Stimulated activated naive B cell treated with anti-CD40 and anti-IgM and Interleukin-4, amounts not matched to agents 10 μg/mL and 1 μg/mL and 100 μg/mL, for 72 hours (primary cell): ENCODE measurements at regions not wholly inside any gene's neighbourhood (a gene's known extent, or its start where the extent isn't known, plus 50 kb on each side); places are given as distances from the start of the nearest gene placed in this dataset.

ENCODE experiments used
- ATAC-seq, 2 donors: fragments of 150-1000 bp; cut with Tn5 transposase; replicated peaks; 2 replicates each; pipeline ENCODE4 v1.10.0; 2021; ENCODE audit warnings: moderate library complexity in 1 of 2
- DNase-seq: peaks from one replicate; pipeline ENCODE4 v3.0.0; 2021
- H3K27ac Mint-ChIP-seq: one replicate; pipeline ENCODE4 v1.8.0; 2022; ENCODE audit warnings: mild to moderate bottlenecking, mixed read lengths
- H3K27me3 Mint-ChIP-seq, 2 donors: one replicate each; pipeline ENCODE4 v1.8.0; 2022; ENCODE audit warnings: mixed read lengths in 2 of 2
- H3K36me3 Mint-ChIP-seq, 2 donors: one replicate each; pipeline ENCODE4 v1.8.0; 2022; ENCODE audit warnings: mixed read lengths in 2 of 2, mild to moderate bottlenecking in 1 of 2
- H3K4me1 Mint-ChIP-seq, 2 donors: one replicate each; pipeline ENCODE4 v1.8.0; 2022; ENCODE audit warnings: mixed read lengths in 2 of 2, mild to moderate bottlenecking in 1 of 2
- H3K4me3 Mint-ChIP-seq, 2 donors: one replicate each; pipeline ENCODE4 v1.8.0; 2022; ENCODE audit warnings: mild to moderate bottlenecking in 2 of 2, mixed read lengths in 2 of 2, moderate library complexity in 1 of 2
- H3K9me3 Mint-ChIP-seq, 2 donors: one replicate each; pipeline ENCODE4 v1.8.0; 2022; ENCODE audit warnings: mixed read lengths in 2 of 2, mild to moderate bottlenecking in 1 of 2

- DNase-seq (no peak), ATAC-seq (no peak)
- H3K36me3 Mint-ChIP-seq: no peaks in the 10 kb centered on the region
- no peaks in the 10 kb centered on the region for H3K27me3 Mint-ChIP-seq
- no peak overlapping the region for H3K27ac Mint-ChIP-seq
- H3K9me3 Mint-ChIP-seq: peaks cover 9 to 13% of the 10 kb centered on the region in 2 donors
- H3K4me1 Mint-ChIP-seq: no peaks in the 10 kb centered on the region
- no peak overlapping the region for H3K4me3 Mint-ChIP-seq
Observed at GRCh38 chr12:126681676-126682075, 1585.3 kb upstream of the TMEM132C start.

DNA sequence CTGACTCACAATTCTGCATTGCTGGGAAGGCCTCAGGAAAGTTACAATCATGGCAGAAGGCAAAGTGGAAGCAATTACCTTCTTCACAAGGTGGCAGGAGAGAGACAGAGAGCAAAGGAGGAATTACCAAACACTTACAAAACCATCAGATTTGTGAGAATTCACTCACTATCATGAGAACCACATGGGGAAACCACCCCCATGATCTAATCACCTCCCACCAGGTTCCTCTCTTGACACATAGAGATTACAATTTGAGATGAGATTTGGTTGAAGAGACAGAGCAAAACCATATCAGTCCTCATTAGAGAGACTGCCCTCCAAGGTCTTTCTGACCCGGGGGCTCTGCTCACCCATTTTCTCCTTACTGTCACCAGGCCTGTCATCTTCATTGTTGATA is 1582.3 kb upstream of the TMEM132C start:
- no peak overlapping the region for H3K27ac Mint-ChIP-seq
- H3K4me1 Mint-ChIP-seq: no peaks in the 10 kb centered on the region
- no peak overlapping the region for H3K4me3 Mint-ChIP-seq
- DNase-seq (no peak), ATAC-seq (no peak)
- peaks cover 9 to 11% of the 10 kb centered on the region in 2 donors for H3K9me3 Mint-ChIP-seq
- no peaks in the 10 kb centered on the region for H3K36me3 Mint-ChIP-seq
- H3K27me3 Mint-ChIP-seq: no peaks in the 10 kb centered on the region

GRCh38 chr12:126685636-126686035 is 1581.3 kb upstream of the TMEM132C start:
- Mint-ChIP-seq H3K4me3 (no peak overlapping the region), H3K27ac (no peak overlapping the region), H3K4me1 (no peaks in the 10 kb centered on the region), H3K27me3 (no peaks in the 10 kb centered on the region), H3K36me3 (no peaks in the 10 kb centered on the region), H3K9me3 (peaks cover 9 to 11% of the 10 kb centered on the region in 2 donors)
- ATAC-seq (no peak), DNase-seq (no peak)

DNA sequence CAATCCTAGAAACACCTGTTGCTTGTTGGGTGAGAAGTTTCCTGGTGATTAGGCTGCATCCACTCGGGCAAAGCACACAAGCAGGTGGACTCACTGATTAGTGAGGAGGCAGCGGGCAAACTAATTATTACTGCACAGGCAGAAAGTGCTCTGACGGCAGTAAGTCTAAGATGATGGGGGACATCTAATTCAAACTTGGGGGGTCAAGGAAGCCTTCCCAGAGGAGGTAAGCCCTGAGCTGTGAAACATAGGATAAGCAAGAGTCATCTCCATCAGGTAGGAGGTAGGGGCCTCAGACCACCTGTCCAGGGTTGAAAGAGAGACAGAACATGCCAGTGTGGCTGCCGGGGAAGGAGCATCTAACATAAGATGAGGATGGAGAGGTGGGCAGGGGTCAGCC is 1578.4 kb upstream of the TMEM132C start:
- H3K27me3 Mint-ChIP-seq: no peaks in the 10 kb centered on the region
- H3K36me3 Mint-ChIP-seq: no peaks in the 10 kb centered on the region
- H3K9me3 Mint-ChIP-seq: peaks cover 7 to 9% of the 10 kb centered on the region in 2 donors
- H3K4me3 Mint-ChIP-seq: no peak overlapping the region
- H3K4me1 Mint-ChIP-seq: no peaks in the 10 kb centered on the region
- no peak overlapping the region for H3K27ac Mint-ChIP-seq
- no peak for DNase-seq
- ATAC-seq: no peak

DNA sequence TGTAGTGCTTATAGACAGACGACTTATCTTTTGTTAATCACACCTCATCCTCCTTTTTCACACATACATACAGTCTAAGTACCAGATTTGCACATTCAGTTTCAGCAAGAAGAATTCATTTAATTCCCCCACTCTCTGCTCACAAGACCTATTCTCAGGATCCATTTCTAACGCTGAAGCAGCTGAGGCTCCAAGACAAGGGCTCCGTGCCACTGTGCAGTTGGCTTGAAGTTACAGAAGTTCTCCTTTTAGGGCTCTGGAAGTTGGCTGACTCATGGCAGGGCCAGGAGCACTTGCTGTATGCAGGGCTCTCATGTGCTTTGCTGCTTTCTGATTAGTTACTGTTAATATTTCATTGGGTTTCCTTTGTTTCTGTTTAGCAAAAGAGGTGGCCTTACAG is 1566.9 kb upstream of the TMEM132C start:
- H3K4me1 Mint-ChIP-seq: no peaks in the 10 kb centered on the region
- no peak for ATAC-seq
- no peak overlapping the region for H3K27ac Mint-ChIP-seq
- no peak for DNase-seq
- no peak overlapping the region for H3K4me3 Mint-ChIP-seq
- H3K36me3 Mint-ChIP-seq: no peaks in the 10 kb centered on the region
- no peaks in the 10 kb centered on the region for H3K27me3 Mint-ChIP-seq
- H3K9me3 Mint-ChIP-seq: peaks cover 4% of the 10 kb centered on the region in 2 donors

DNA sequence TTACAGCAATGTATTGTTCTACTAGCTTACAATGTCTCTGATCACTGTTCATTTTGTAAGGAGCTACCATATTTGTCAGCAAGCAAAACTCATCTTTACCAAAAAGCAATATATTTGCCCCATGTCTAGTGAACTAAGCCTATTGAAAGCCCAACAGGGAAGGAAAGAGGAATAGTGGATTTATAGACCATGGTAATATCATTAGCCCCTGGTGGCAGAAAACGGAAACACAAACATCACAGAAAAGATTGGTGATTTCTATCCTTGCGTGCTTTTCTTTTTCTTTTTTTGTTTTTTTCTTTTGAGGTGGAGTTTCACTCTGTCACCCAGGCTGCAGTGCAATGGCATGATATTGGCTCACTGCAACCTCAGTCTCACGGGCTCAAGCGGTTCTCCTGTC is 1562.4 kb upstream of the TMEM132C start:
- DNase-seq: no peak
- no peak for ATAC-seq
- Mint-ChIP-seq H3K27me3 (no peaks in the 10 kb centered on the region), H3K36me3 (no peaks in the 10 kb centered on the region), H3K9me3 (peaks cover 6 to 7% of the 10 kb centered on the region in 2 donors), H3K4me3 (no peak overlapping the region), H3K4me1 (no peaks in the 10 kb centered on the region), H3K27ac (no peak overlapping the region)

DNA sequence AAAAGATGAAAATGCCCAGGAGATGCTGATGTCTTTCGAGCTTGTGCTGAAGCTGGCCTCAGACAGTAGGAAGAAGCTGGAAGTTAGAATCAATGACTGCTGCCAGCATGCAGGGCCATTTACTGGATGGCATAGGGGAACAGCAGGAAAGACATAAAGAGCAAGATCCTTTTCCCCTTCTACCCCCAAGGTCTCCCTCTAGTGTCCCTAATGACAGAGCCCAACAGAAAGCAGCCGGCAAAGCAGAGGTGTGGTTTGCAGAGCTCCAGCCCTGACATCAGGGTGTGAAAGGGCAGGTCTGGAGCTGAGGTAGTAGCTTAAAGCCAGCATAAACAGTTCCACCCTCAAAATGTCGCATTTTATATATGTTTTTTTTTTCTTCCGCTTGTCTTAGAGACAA is 1560.7 kb upstream of the TMEM132C start:
- ATAC-seq (no peak), DNase-seq (no peak)
- Mint-ChIP-seq H3K4me1 (no peaks in the 10 kb centered on the region), H3K36me3 (no peaks in the 10 kb centered on the region), H3K9me3 (peaks cover 3 to 7% of the 10 kb centered on the region in 2 donors), H3K27ac (no peak overlapping the region), H3K4me3 (no peak overlapping the region), H3K27me3 (no peaks in the 10 kb centered on the region)

GRCh38 chr12:126708492-126708896 is 1558.5 kb upstream of the TMEM132C start:
- DNase-seq: no peak
- H3K9me3 Mint-ChIP-seq: peaks cover 3% of the 10 kb centered on the region in 2 donors
- H3K4me1 Mint-ChIP-seq: no peaks in the 10 kb centered on the region
- H3K27ac Mint-ChIP-seq: no peak overlapping the region
- H3K36me3 Mint-ChIP-seq: no peaks in the 10 kb centered on the region
- no peaks in the 10 kb centered on the region for H3K27me3 Mint-ChIP-seq
- no peak overlapping the region for H3K4me3 Mint-ChIP-seq
- ATAC-seq: no peak

DNA sequence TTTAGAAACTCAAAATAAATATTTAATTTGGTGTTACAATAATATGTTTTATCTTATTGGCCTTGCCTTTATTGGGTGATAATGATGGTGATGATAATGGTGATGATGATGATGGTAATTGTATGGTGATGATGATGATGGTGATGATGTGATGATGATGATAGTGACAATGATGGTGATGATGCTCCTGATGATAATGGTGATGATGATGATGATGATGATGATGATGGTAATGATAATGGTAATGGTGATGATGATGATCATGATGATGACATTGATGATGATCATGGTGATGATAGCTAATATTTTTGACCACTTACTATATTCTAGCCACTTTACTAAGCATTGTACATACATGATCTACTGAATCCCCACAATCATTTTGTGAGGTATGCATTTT is 1548.6 kb upstream of the TMEM132C start:
- Mint-ChIP-seq H3K4me1 (no peaks in the 10 kb centered on the region), H3K27me3 (no peaks in the 10 kb centered on the region), H3K4me3 (no peak overlapping the region), H3K27ac (no peak overlapping the region), H3K36me3 (no peaks in the 10 kb centered on the region), H3K9me3 (peaks cover 10 to 11% of the 10 kb centered on the region in 2 donors)
- no peak for DNase-seq
- no peak for ATAC-seq

- Mint-ChIP-seq H3K27me3 (peaks cover under 1 to 6% of the 10 kb centered on the region in 2 donors), H3K9me3 (peaks cover 16 to 25% of the 10 kb centered on the region in 2 donors), H3K4me1 (no peaks in the 10 kb centered on the region), H3K36me3 (peaks cover 0 to 3% of the 10 kb centered on the region in 2 donors), H3K4me3 (no peak overlapping the region), H3K27ac (no peak overlapping the region)
- ATAC-seq (no peak), DNase-seq (no peak)
Observed at GRCh38 chr12:126719912-126720705, 1546.9 kb upstream of the TMEM132C start.

- H3K36me3 Mint-ChIP-seq: peaks cover 0 to 10% of the 10 kb centered on the region in 2 donors
- peaks cover 27 to 33% of the 10 kb centered on the region in 2 donors for H3K27me3 Mint-ChIP-seq
- ATAC-seq: no peak
- peaks cover 11 to 31% of the 10 kb centered on the region in 2 donors for H3K9me3 Mint-ChIP-seq
- no peak overlapping the region for H3K27ac Mint-ChIP-seq
- peaks cover 0 to 2% of the 10 kb centered on the region in 2 donors for H3K4me1 Mint-ChIP-seq
- H3K4me3 Mint-ChIP-seq: no peak overlapping the region
- DNase-seq: no peak
Observed at GRCh38 chr12:126726481-126727217, 1540.3 kb upstream of the TMEM132C start.

DNA sequence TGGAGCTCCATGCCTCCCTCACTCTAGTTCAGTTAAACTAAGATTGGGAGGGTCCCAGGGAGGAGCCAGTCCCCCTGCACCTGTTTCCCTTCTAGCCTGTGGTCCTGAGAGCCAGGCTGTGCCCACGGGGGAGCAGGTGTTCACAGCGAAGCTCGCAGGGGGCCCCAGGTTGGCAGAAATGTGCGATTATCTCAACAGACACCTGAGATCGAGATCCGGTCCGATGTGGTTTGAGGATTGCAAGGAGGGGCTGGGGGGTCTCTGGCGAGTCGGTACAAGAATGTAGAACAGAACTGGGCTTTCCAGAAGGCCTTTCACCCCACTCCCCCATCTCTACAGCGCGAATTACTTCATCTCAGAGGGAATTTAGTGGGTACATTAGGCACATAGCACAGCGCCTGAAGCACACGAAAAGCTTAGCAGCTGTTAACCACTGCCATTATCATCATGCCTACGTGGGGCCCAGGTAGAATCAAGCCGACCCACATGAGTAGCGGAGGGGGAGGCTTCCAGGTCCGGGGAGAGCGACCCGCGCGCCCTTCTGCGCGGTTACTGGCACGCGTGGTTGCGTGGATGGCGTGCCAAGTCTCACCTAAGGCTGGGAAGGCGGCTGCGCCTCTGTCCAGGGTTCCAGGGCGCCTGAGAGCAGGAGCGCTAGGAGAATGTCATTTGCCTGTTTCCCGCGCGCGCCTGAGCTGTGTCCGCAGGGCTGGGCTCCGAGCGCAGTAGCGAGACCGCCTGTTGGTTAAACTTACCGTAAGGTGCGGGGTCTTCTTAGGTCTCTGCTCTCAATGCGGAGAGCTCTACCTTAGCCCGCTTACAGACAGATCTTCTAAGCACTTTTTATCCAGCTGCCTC is 1539.5 kb upstream of the TMEM132C start:
- no peak overlapping the region for H3K27ac Mint-ChIP-seq
- peaks cover 0 to 2% of the 10 kb centered on the region in 2 donors for H3K4me1 Mint-ChIP-seq
- H3K36me3 Mint-ChIP-seq: peaks cover 0 to 10% of the 10 kb centered on the region in 2 donors
- H3K27me3 Mint-ChIP-seq: peaks cover 27 to 33% of the 10 kb centered on the region in 2 donors
- no peak overlapping the region for H3K4me3 Mint-ChIP-seq
- DNase-seq (no peak), ATAC-seq (no peak)
- H3K9me3 Mint-ChIP-seq: peaks cover 11 to 31% of the 10 kb centered on the region in 2 donors

DNA sequence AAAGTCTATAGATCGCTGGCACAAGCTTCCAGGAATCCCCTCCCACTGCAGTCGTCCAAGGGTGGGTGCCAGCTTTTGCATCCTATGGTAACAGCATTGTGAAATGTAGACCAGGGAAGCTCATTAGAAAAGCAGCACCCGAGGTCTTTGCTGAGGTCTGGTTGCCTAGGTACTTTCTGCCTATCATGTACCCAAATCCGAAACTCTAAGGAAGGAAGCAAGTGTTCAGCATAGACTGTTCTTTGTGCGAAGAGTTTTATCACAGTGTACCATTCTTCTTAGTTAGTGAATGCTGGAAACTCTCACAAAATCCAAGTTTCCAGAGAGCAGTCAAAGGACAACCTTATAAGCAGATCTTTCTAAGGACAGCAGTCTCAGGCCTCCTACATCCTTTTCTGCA is 1532.7 kb upstream of the TMEM132C start:
- Mint-ChIP-seq H3K4me3 (no peak overlapping the region), H3K27ac (no peak overlapping the region), H3K4me1 (no peaks in the 10 kb centered on the region), H3K9me3 (no peaks in the 10 kb centered on the region), H3K36me3 (no peaks in the 10 kb centered on the region), H3K27me3 (no peaks in the 10 kb centered on the region)
- ATAC-seq (no peak), DNase-seq (no peak)

DNA sequence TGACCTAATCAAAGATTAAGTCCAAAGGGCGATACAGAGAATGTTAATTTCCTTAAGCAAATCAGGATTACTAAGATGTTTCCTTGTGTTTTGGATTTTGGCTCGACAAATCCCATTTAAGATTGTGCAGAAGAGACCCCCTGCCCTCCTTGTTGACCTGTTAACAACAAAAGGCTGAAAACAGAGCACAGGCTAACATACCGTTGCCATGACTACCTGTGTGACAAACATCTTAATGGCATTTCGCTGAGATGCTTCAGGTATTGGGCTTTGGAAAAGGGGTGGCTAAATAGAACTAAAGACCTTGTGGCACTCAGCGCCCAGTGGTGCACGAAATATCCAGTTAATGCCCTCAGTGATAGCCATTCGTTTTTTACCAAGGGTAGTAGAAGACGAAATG is 1532.3 kb upstream of the TMEM132C start:
- Mint-ChIP-seq H3K4me3 (no peak overlapping the region), H3K36me3 (no peaks in the 10 kb centered on the region), H3K9me3 (no peaks in the 10 kb centered on the region), H3K4me1 (no peaks in the 10 kb centered on the region), H3K27ac (no peak overlapping the region), H3K27me3 (no peaks in the 10 kb centered on the region)
- ATAC-seq: no peak
- no peak for DNase-seq
